Stimulated activated memory B cell treated with anti-CD40 and anti-IgM and Interleukin-4, amounts not matched to agents 10 μg/mL and 1 μg/mL and 100 μg/mL, for 72 hours (primary cell): ENCODE measurements at regions not wholly inside any gene's neighbourhood (a gene's known extent, or its start where the extent isn't known, plus 50 kb on each side); places are given as distances from the start of the nearest gene placed in this dataset.

Experiments
- ATAC-seq: fragments of 150-1000 bp; cut with Tn5 transposase; 2 replicates; pipeline ENCODE4 v1.10.0; 2021
- H3K27ac Mint-ChIP-seq: one replicate; pipeline ENCODE4 v1.8.0; 2022; ENCODE audit warnings: mild to moderate bottlenecking, mixed read lengths
- H3K27me3 Mint-ChIP-seq: one replicate; pipeline ENCODE4 v1.8.0; 2022; ENCODE audit warnings: mixed read lengths
- H3K36me3 Mint-ChIP-seq: one replicate; pipeline ENCODE4 v1.8.0; 2022; ENCODE audit warnings: mixed read lengths
- H3K4me1 Mint-ChIP-seq: one replicate; pipeline ENCODE4 v1.8.0; 2022; ENCODE audit warnings: mixed read lengths
- H3K4me3 Mint-ChIP-seq: one replicate; pipeline ENCODE4 v1.8.0; 2022; ENCODE audit warnings: mild to moderate bottlenecking, moderate library complexity, mixed read lengths
- H3K9me3 Mint-ChIP-seq: one replicate; pipeline ENCODE4 v1.8.0; 2022; ENCODE audit warnings: mixed read lengths

GRCh38 chr2:102986826-102987490, 225.1 kb downstream of the TMEM182 start:
- Mint-ChIP-seq H3K4me3 (no peak overlapping the region), H3K9me3 (no peaks in the 10 kb centered on the region), H3K27me3 (no peaks in the 10 kb centered on the region), H3K27ac (no peak overlapping the region), H3K4me1 (no peaks in the 10 kb centered on the region), H3K36me3 (no peaks in the 10 kb centered on the region)
- no peak for ATAC-seq

- H3K9me3 Mint-ChIP-seq, result no peaks in the 10 kb centered on the region
- no peak overlapping the region for H3K27ac Mint-ChIP-seq
- no peaks in the 10 kb centered on the region for H3K27me3 Mint-ChIP-seq
- H3K4me3 Mint-ChIP-seq, result no peak overlapping the region
- ATAC-seq, result no peak
- no peaks in the 10 kb centered on the region for H3K36me3 Mint-ChIP-seq
- H3K4me1 Mint-ChIP-seq, result no peaks in the 10 kb centered on the region
These were observed 230.8 kb downstream of the TMEM182 start for GRCh38 chr2:102992607-102993006.

GRCh38 chr2:102999958-103000357, 238.1 kb downstream of the TMEM182 start:
- no peak overlapping the region for H3K27ac Mint-ChIP-seq
- no peaks in the 10 kb centered on the region for H3K27me3 Mint-ChIP-seq
- ATAC-seq, result no peak
- H3K9me3 Mint-ChIP-seq, result no peaks in the 10 kb centered on the region
- H3K4me3 Mint-ChIP-seq, result no peak overlapping the region
- H3K4me1 Mint-ChIP-seq, result no peaks in the 10 kb centered on the region
- no peaks in the 10 kb centered on the region for H3K36me3 Mint-ChIP-seq

GRCh38 chr2:103002954-103003353, 241.1 kb downstream of the TMEM182 start:
- no peak overlapping the region for H3K4me3 Mint-ChIP-seq
- ATAC-seq, result no peak
- no peaks in the 10 kb centered on the region for H3K27me3 Mint-ChIP-seq
- no peak overlapping the region for H3K27ac Mint-ChIP-seq
- no peaks in the 10 kb centered on the region for H3K9me3 Mint-ChIP-seq
- no peaks in the 10 kb centered on the region for H3K36me3 Mint-ChIP-seq
- H3K4me1 Mint-ChIP-seq, result no peaks in the 10 kb centered on the region

GRCh38 chr2:103003750-103004260, 242.0 kb downstream of the TMEM182 start:
- Mint-ChIP-seq H3K36me3 (no peaks in the 10 kb centered on the region), H3K9me3 (no peaks in the 10 kb centered on the region), H3K27ac (no peak overlapping the region), H3K27me3 (no peaks in the 10 kb centered on the region), H3K4me3 (no peak overlapping the region), H3K4me1 (no peaks in the 10 kb centered on the region)
- ATAC-seq, result no peak

- no peak for ATAC-seq
- H3K36me3 Mint-ChIP-seq, result no peaks in the 10 kb centered on the region
- H3K27me3 Mint-ChIP-seq, result no peaks in the 10 kb centered on the region
- no peak overlapping the region for H3K4me3 Mint-ChIP-seq
- no peaks in the 10 kb centered on the region for H3K4me1 Mint-ChIP-seq
- no peak overlapping the region for H3K27ac Mint-ChIP-seq
- no peaks in the 10 kb centered on the region for H3K9me3 Mint-ChIP-seq
These were observed 242.7 kb downstream of the TMEM182 start for GRCh38 chr2:103004426-103004942.

GRCh38 chr2:103005393-103005792, 243.6 kb downstream of the TMEM182 start:
- no peaks in the 10 kb centered on the region for H3K27me3 Mint-ChIP-seq
- no peak for ATAC-seq
- H3K4me1 Mint-ChIP-seq, result no peaks in the 10 kb centered on the region
- H3K27ac Mint-ChIP-seq, result no peak overlapping the region
- no peaks in the 10 kb centered on the region for H3K36me3 Mint-ChIP-seq
- H3K4me3 Mint-ChIP-seq, result no peak overlapping the region
- H3K9me3 Mint-ChIP-seq, result no peaks in the 10 kb centered on the region

- H3K36me3 Mint-ChIP-seq, result no peaks in the 10 kb centered on the region
- no peaks in the 10 kb centered on the region for H3K27me3 Mint-ChIP-seq
- no peak overlapping the region for H3K27ac Mint-ChIP-seq
- no peak for ATAC-seq
- H3K9me3 Mint-ChIP-seq, result no peaks in the 10 kb centered on the region
- no peak overlapping the region for H3K4me3 Mint-ChIP-seq
- H3K4me1 Mint-ChIP-seq, result no peaks in the 10 kb centered on the region
These were observed 245.3 kb downstream of the TMEM182 start for GRCh38 chr2:103007086-103007485.

GRCh38 chr2:103008586-103008985, 246.8 kb downstream of the TMEM182 start:
- H3K36me3 Mint-ChIP-seq, result no peaks in the 10 kb centered on the region
- H3K9me3 Mint-ChIP-seq, result no peaks in the 10 kb centered on the region
- no peak for ATAC-seq
- H3K27ac Mint-ChIP-seq, result no peak overlapping the region
- H3K27me3 Mint-ChIP-seq, result no peaks in the 10 kb centered on the region
- H3K4me1 Mint-ChIP-seq, result no peaks in the 10 kb centered on the region
- H3K4me3 Mint-ChIP-seq, result no peak overlapping the region

- Mint-ChIP-seq H3K27me3 (no peaks in the 10 kb centered on the region), H3K4me1 (no peaks in the 10 kb centered on the region), H3K27ac (no peak overlapping the region), H3K36me3 (no peaks in the 10 kb centered on the region), H3K4me3 (no peak overlapping the region), H3K9me3 (no peaks in the 10 kb centered on the region)
- no peak for ATAC-seq
These were observed 248.0 kb downstream of the TMEM182 start for GRCh38 chr2:103009871-103010270.

GRCh38 chr2:103010306-103010705, 248.5 kb downstream of the TMEM182 start:
- Mint-ChIP-seq H3K9me3 (no peaks in the 10 kb centered on the region), H3K4me3 (no peak overlapping the region), H3K4me1 (no peaks in the 10 kb centered on the region), H3K27ac (no peak overlapping the region), H3K36me3 (no peaks in the 10 kb centered on the region), H3K27me3 (no peaks in the 10 kb centered on the region)
- no peak for ATAC-seq

GRCh38 chr2:103010751-103011150, 248.9 kb downstream of the TMEM182 start:
- H3K27me3 Mint-ChIP-seq, result no peaks in the 10 kb centered on the region
- no peak overlapping the region for H3K27ac Mint-ChIP-seq
- H3K9me3 Mint-ChIP-seq, result no peaks in the 10 kb centered on the region
- no peaks in the 10 kb centered on the region for H3K4me1 Mint-ChIP-seq
- ATAC-seq, result no peak
- no peak overlapping the region for H3K4me3 Mint-ChIP-seq
- no peaks in the 10 kb centered on the region for H3K36me3 Mint-ChIP-seq

- Mint-ChIP-seq H3K27me3 (no peaks in the 10 kb centered on the region), H3K9me3 (no peaks in the 10 kb centered on the region), H3K4me3 (no peak overlapping the region), H3K36me3 (no peaks in the 10 kb centered on the region), H3K27ac (no peak overlapping the region), H3K4me1 (no peaks in the 10 kb centered on the region)
- ATAC-seq, result no peak
These were observed 250.8 kb downstream of the TMEM182 start for GRCh38 chr2:103012590-103012989.

GRCh38 chr2:103025056-103025455, 263.2 kb downstream of the TMEM182 start:
- Mint-ChIP-seq H3K4me3 (no peak overlapping the region), H3K27ac (no peak overlapping the region), H3K27me3 (no peaks in the 10 kb centered on the region), H3K36me3 (no peaks in the 10 kb centered on the region), H3K9me3 (no peaks in the 10 kb centered on the region), H3K4me1 (no peaks in the 10 kb centered on the region)
- no peak for ATAC-seq

GRCh38 chr2:103028181-103028580, 266.4 kb downstream of the TMEM182 start:
- ATAC-seq, result no peak
- Mint-ChIP-seq H3K9me3 (no peaks in the 10 kb centered on the region), H3K4me1 (no peaks in the 10 kb centered on the region), H3K4me3 (no peak overlapping the region), H3K36me3 (no peaks in the 10 kb centered on the region), H3K27me3 (no peaks in the 10 kb centered on the region), H3K27ac (no peak overlapping the region)
